ENCODE measurements at regions not wholly inside any gene's neighbourhood (a gene's known extent, or its start where the extent isn't known, plus 50 kb on each side); places are given as distances from the start of the nearest gene placed in this dataset.

DNA sequence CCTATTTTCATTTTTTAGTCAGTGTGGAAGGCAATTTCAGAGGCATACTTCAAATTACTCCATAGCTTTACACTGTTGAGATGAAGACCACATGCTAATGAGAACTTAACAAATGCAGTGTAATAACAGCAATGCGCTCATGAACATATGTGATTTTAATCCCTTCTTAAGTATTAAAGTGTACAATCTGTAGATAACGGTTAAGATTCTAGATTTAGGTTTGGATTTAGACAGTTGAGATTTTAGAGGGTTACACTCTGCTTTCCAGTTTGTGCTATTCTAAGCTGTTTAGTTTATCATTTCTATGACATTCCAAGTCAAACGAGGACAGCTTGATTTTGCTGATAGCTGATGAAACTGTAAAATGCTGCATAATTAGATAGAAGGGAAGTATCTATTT lies 257.8 kb upstream of the CHRM3 start:
- H3K79me2 ChIP-seq (ENCODE audit: insufficient read depth, low read length), result no peaks in the 10 kb centered on the region
- POLR2A ChIA-PET, result no interaction called here
- DNase-seq (ENCODE audit: low spot score) (no peak), FAIRE-seq (no peak), ATAC-seq (no peak)
- no peak overlapping the region for H3K27ac ChIP-seq (ENCODE audit: extremely low read length, insufficient read depth, low read length)
- in situ Hi-C loops (cut with HindIII; ENCODE audit: extremely low pct_ligation_motif_present, low pct_unique_long_range_greater_than_20kb), result no loop called here
- no peaks in the 10 kb centered on the region for H3K36me3 ChIP-seq (replicated peaks in 1 of 2; ENCODE audit: control insufficient read depth in 1 of 2, insufficient read depth in 2 of 2, low read length in 2 of 2)
- CTCF ChIA-PET (ENCODE audit: low intra/inter-chr PET ratio, low total read pairs), result no interaction called here
- H2AFZ ChIP-seq (ENCODE audit: low read length), result no peak overlapping the region
- intact Hi-C loops (cut with micrococcal nuclease; ENCODE audit: unreplicated experiment), result no loop called here
- no peaks in the 10 kb centered on the region for H4K20me1 ChIP-seq (ENCODE audit: insufficient read depth, low read length)
- WGBS (ENCODE audit: low lambda C conversion rate), result 9% methylated on average over 3 of the region's 3 CpGs
- no peak overlapping the region for H3K4me3 ChIP-seq (replicated peaks in 1 of 3; ENCODE audit: insufficient read depth in 1 of 3, low read depth in 2 of 3, low read length in 3 of 3)
- BruUV-seq (replicated peaks), result no TSS peak
- H3K27me3 ChIP-seq (ENCODE audit: control insufficient read depth in 1 of 2, insufficient read depth in 2 of 2, low read length in 2 of 2), result no peaks in the 10 kb centered on the region
- peaks cover 95% of the 10 kb centered on the region for H3K9me3 ChIP-seq (ENCODE audit: low read length)
- H3K4me1 ChIP-seq (ENCODE audit: insufficient read depth, low read length), result no peaks in the 10 kb centered on the region
- H3K4me2 ChIP-seq (ENCODE audit: low read depth, low read length), result no peak overlapping the region
- no peak overlapping the region for H3K9ac ChIP-seq (ENCODE audit: insufficient read depth, low read depth, low read length)
- no peak for TF ChIP-seq AKNA (CRISPR knock-in tag; IDR thresholded peaks at IDR 0.05; ENCODE audit: borderline replicate concordance)
- no peak for TF ChIP-seq MYC (CRISPR knock-in tag; IDR thresholded peaks at IDR 0.05; ENCODE audit: borderline replicate concordance)
- no peak for TF ChIP-seq RFX5 (IDR thresholded peaks at IDR 0.05; ENCODE audit: low read depth, low read length)
- TF ChIP-seq NBN (conservative IDR thresholded peaks at IDR 0.05), result no peak
- TF ChIP-seq, protein P1, sequence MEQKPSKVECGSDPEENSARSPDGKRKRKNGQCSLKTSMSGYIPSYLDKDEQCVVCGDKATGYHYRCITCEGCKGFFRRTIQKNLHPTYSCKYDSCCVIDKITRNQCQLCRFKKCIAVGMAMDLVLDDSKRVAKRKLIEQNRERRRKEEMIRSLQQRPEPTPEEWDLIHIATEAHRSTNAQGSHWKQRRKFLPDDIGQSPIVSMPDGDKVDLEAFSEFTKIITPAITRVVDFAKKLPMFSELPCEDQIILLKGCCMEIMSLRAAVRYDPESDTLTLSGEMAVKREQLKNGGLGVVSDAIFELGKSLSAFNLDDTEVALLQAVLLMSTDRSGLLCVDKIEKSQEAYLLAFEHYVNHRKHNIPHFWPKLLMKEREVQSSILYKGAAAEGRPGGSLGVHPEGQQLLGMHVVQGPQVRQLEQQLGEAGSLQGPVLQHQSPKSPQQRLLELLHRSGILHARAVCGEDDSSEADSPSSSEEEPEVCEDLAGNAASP (CRISPR knock-in tag; IDR thresholded peaks at IDR 0.05; ENCODE audit: borderline replicate concordance), result no peak
- TF ChIP-seq, protein P2, sequence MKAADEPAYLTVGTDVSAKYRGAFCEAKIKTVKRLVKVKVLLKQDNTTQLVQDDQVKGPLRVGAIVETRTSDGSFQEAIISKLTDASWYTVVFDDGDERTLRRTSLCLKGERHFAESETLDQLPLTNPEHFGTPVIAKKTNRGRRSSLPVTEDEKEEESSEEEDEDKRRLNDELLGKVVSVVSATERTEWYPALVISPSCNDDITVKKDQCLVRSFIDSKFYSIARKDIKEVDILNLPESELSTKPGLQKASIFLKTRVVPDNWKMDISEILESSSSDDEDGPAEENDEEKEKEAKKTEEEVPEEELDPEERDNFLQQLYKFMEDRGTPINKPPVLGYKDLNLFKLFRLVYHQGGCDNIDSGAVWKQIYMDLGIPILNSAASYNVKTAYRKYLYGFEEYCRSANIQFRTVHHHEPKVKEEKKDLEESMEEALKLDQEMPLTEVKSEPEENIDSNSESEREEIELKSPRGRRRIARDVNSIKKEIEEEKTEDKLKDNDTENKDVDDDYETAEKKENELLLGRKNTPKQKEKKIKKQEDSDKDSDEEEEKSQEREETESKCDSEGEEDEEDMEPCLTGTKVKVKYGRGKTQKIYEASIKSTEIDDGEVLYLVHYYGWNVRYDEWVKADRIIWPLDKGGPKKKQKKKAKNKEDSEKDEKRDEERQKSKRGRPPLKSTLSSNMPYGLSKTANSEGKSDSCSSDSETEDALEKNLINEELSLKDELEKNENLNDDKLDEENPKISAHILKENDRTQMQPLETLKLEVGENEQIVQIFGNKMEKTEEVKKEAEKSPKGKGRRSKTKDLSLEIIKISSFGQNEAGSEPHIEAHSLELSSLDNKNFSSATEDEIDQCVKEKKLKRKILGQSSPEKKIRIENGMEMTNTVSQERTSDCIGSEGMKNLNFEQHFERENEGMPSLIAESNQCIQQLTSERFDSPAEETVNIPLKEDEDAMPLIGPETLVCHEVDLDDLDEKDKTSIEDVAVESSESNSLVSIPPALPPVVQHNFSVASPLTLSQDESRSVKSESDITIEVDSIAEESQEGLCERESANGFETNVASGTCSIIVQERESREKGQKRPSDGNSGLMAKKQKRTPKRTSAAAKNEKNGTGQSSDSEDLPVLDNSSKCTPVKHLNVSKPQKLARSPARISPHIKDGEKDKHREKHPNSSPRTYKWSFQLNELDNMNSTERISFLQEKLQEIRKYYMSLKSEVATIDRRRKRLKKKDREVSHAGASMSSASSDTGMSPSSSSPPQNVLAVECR (CRISPR knock-in tag; IDR thresholded peaks at IDR 0.05; ENCODE audit: borderline replicate concordance), result no peak
- no peak for TF ChIP-seq MZF1 (CRISPR knock-in tag; IDR thresholded peaks at IDR 0.05; ENCODE audit: borderline replicate concordance)
- no peak for TF ChIP-seq STAG1 (CRISPR knock-in tag; IDR thresholded peaks at IDR 0.05)
- no peak for TF ChIP-seq NCOA5 (CRISPR knock-in tag; IDR thresholded peaks at IDR 0.05)
- no peak for TF ChIP-seq ZFP36L1 (CRISPR knock-in tag; IDR thresholded peaks at IDR 0.05)
- TF ChIP-seq ZNF746 (CRISPR knock-in tag; IDR thresholded peaks at IDR 0.05), result no peak
- no peak for TF ChIP-seq SPEN (CRISPR knock-in tag; IDR thresholded peaks at IDR 0.05; ENCODE audit: low read depth)
- no peak for TF ChIP-seq FOXK2 (IDR thresholded peaks at IDR 0.05)
- no peak for TF ChIP-seq HCFC1 (IDR thresholded peaks at IDR 0.05; ENCODE audit: low read depth, low read length)
- no peak for TF ChIP-seq MAFK (conservative IDR thresholded peaks at IDR 0.05 in 1 of 2, IDR thresholded peaks at IDR 0.05 in 1 of 2; ENCODE audit: low read length in 2 of 2)
- TF ChIP-seq, protein P3, sequence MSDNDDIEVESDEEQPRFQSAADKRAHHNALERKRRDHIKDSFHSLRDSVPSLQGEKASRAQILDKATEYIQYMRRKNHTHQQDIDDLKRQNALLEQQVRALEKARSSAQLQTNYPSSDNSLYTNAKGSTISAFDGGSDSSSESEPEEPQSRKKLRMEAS (IDR thresholded peaks at IDR 0.05), result no peak
- TF ChIP-seq AKAP8 (CRISPR knock-in tag; IDR thresholded peaks at IDR 0.05), result no peak
